Activated CD4-positive, alpha-beta T cell treated with anti-CD3 and anti-CD28 coated beads for 36 hours (primary cell): ENCODE measurements at regions not wholly inside any gene's neighbourhood (a gene's known extent, or its start where the extent isn't known, plus 50 kb on each side); places are given as distances from the start of the nearest gene placed in this dataset.
A peak's percentile ranks its signal among the peaks of the same experiment; 100 is the strongest.
"Not testable (repeated sequence)": the region's sequence is repeated elsewhere in the genome, so short reads cannot be mapped to it uniquely, and the experiment has no call there.

Experiments used
- ATAC-seq: fragments of 200-7000 bp; cut with Tn5 transposase; one replicate; pipeline ENCODE4 v1.10.0; 2021; ENCODE audit warnings: mild to moderate bottlenecking, moderate library complexity
- CTCF ChIA-PET: fragments of 350-600 bp; sonication (Branson Sonifier 250); formaldehyde crosslinking; loops from one replicate; lab custom pipeline; 2021; ENCODE audit warnings: antibody characterized with exemption; lab: Charles Lee
- POLR2A ChIA-PET: fragments of 350-600 bp; sonication (Branson Sonifier 250); formaldehyde crosslinking; loops from one replicate; lab custom pipeline; 2021; ENCODE audit warnings: antibody characterized with exemption, inconsistent platforms; lab: Charles Lee
- DNase-seq: peaks from one replicate; pipeline ENCODE4 v3.0.0-alpha.2; 2020
- H3K27ac Mint-ChIP-seq: one replicate; pipeline ENCODE4 v1.8.0; 2021; ENCODE audit warnings: mixed read lengths
- H3K27me3 Mint-ChIP-seq: one replicate; pipeline ENCODE4 v1.8.0; 2021; ENCODE audit warnings: mixed read lengths
- H3K36me3 Mint-ChIP-seq: one replicate; pipeline ENCODE4 v1.8.0; 2021; ENCODE audit warnings: low read depth, mixed read lengths
- H3K4me1 Mint-ChIP-seq: one replicate; pipeline ENCODE4 v1.8.0; 2021; ENCODE audit warnings: mixed read lengths
- H3K4me3 Mint-ChIP-seq: one replicate; pipeline ENCODE4 v1.8.0; 2021; ENCODE audit warnings: mild to moderate bottlenecking, moderate library complexity, mixed read lengths
- H3K9me3 Mint-ChIP-seq: one replicate; pipeline ENCODE4 v1.8.0; 2021; ENCODE audit warnings: low read depth, mixed read lengths
- intact Hi-C, 2 experiments: fragments of 100-400 bp; cut with DNase I in 1 of 2; cut with micrococcal nuclease in 1 of 2; formaldehyde crosslinking; loops; one replicate each; pipeline versions ENCODE4 v1.14.2 to v1.15.1; 2022 to 2024; cut with DNase I, micrococcal nuclease

GRCh38 chr4:123026015-123026414 lies 103.6 kb upstream of the NUDT6 start:
- ATAC-seq (peak; percentile 55), DNase-seq (peak; percentile 16)
- H3K4me3 Mint-ChIP-seq, intact Hi-C loops, CTCF ChIA-PET, H3K27ac Mint-ChIP-seq, H3K4me1 Mint-ChIP-seq, H3K27me3 Mint-ChIP-seq, POLR2A ChIA-PET, H3K9me3 Mint-ChIP-seq: not testable (repeated sequence)
- H3K36me3 Mint-ChIP-seq: peaks cover 30% of the 10 kb centered on the region

GRCh38 chr4:123031664-123032063 lies 109.3 kb upstream of the NUDT6 start:
- Mint-ChIP-seq H3K4me3 (no peak overlapping the region), H3K9me3 (no peaks in the 10 kb centered on the region), H3K4me1 (no peaks in the 10 kb centered on the region), H3K27me3 (no peaks in the 10 kb centered on the region), H3K36me3 (peaks cover 21% of the 10 kb centered on the region), H3K27ac (no peak overlapping the region)
- POLR2A ChIA-PET: no interaction called here
- intact Hi-C loops: no loop called here
- DNase-seq (no peak), ATAC-seq (no peak)
- CTCF ChIA-PET: no interaction called here

- Mint-ChIP-seq H3K4me3 (no peak overlapping the region), H3K4me1 (no peaks in the 10 kb centered on the region), H3K27me3 (no peaks in the 10 kb centered on the region), H3K36me3 (peaks cover 13% of the 10 kb centered on the region), H3K9me3 (no peaks in the 10 kb centered on the region), H3K27ac (no peak overlapping the region)
- ChIA-PET POLR2A (no interaction called here), CTCF (interaction anchor here (0.8 kb wide), 1 partner anchor 293 kb away, joined by 3 read pairs; no protein-coding TSS in a partner anchor)
- no peak for DNase-seq
- ATAC-seq: no peak
- intact Hi-C loops: no loop called here
Observed at GRCh38 chr4:123034023-123034422, 111.6 kb upstream of the NUDT6 start.

GRCh38 chr4:123035239-123035638 lies 112.8 kb upstream of the NUDT6 start:
- intact Hi-C loops: no loop called here
- POLR2A ChIA-PET: no interaction called here
- H3K27ac Mint-ChIP-seq: no peak overlapping the region

GRCh38 chr4:123037804-123038203 lies 115.4 kb upstream of the NUDT6 start:
- CTCF ChIA-PET: no interaction called here
- intact Hi-C loops: no loop called here
- no peaks in the 10 kb centered on the region for H3K27me3 Mint-ChIP-seq
- H3K9me3 Mint-ChIP-seq: peaks cover 4% of the 10 kb centered on the region
- H3K36me3 Mint-ChIP-seq: peaks cover 25% of the 10 kb centered on the region
- H3K4me1 Mint-ChIP-seq: no peaks in the 10 kb centered on the region
- no peak overlapping the region for H3K27ac Mint-ChIP-seq
- POLR2A ChIA-PET: no interaction called here
- ATAC-seq (peak; percentile 23), DNase-seq (no peak)
- no peak overlapping the region for H3K4me3 Mint-ChIP-seq

More at GRCh38 chr4:123035239-123035638, 112.8 kb upstream of the NUDT6 start:
- DNase-seq (no peak), ATAC-seq (no peak)
- Mint-ChIP-seq H3K4me1 (no peaks in the 10 kb centered on the region), H3K36me3 (peaks cover 14% of the 10 kb centered on the region), H3K4me3 (no peak overlapping the region), H3K27me3 (no peaks in the 10 kb centered on the region), H3K9me3 (no peaks in the 10 kb centered on the region)
- CTCF ChIA-PET: no interaction called here

GRCh38 chr4:123042095-123042494 lies 119.7 kb upstream of the NUDT6 start:
- no peak for DNase-seq
- intact Hi-C loops: no loop called here
- Mint-ChIP-seq H3K27ac (no peak overlapping the region), H3K4me3 (no peak overlapping the region), H3K36me3 (peaks cover 54% of the 10 kb centered on the region), H3K4me1 (no peaks in the 10 kb centered on the region), H3K27me3 (no peaks in the 10 kb centered on the region), H3K9me3 (peaks cover 19% of the 10 kb centered on the region)
- ChIA-PET POLR2A (no interaction called here), CTCF (interaction anchor here (0.9 kb wide), 1 partner anchor 55 kb away, joined by 3 read pairs; no protein-coding TSS in a partner anchor)
- ATAC-seq: no peak

- Mint-ChIP-seq H3K36me3 (peaks cover 62% of the 10 kb centered on the region), H3K4me1 (no peaks in the 10 kb centered on the region), H3K27ac (no peak overlapping the region), H3K27me3 (no peaks in the 10 kb centered on the region), H3K4me3 (no peak overlapping the region), H3K9me3 (peaks cover 26% of the 10 kb centered on the region)
- ChIA-PET CTCF (interaction anchor here (0.9 kb wide), 1 partner anchor 56 kb away, joined by 3 read pairs; no protein-coding TSS in a partner anchor), POLR2A (no interaction called here)
- intact Hi-C loops: no loop called here
- ATAC-seq (no peak), DNase-seq (no peak)
Observed at GRCh38 chr4:123043013-123043412, 120.6 kb upstream of the NUDT6 start.

GRCh38 chr4:123043793-123044425 lies 121.5 kb upstream of the NUDT6 start:
- POLR2A ChIA-PET: no interaction called here
- peaks cover 67% of the 10 kb centered on the region for H3K36me3 Mint-ChIP-seq
- H3K4me1 Mint-ChIP-seq: no peaks in the 10 kb centered on the region

GRCh38 chr4:123046096-123046495 lies 123.7 kb upstream of the NUDT6 start:
- Mint-ChIP-seq H3K27me3 (no peaks in the 10 kb centered on the region), H3K4me3 (no peak overlapping the region), H3K36me3 (peaks cover 70% of the 10 kb centered on the region), H3K9me3 (peaks cover 42% of the 10 kb centered on the region), H3K4me1 (no peaks in the 10 kb centered on the region), H3K27ac (no peak overlapping the region)
- ChIA-PET POLR2A (no interaction called here), CTCF (no interaction called here)
- ATAC-seq (no peak), DNase-seq (no peak)
- intact Hi-C loops: no loop called here

More at GRCh38 chr4:123043793-123044425, 121.5 kb upstream of the NUDT6 start:
- Mint-ChIP-seq H3K4me3 (no peak overlapping the region), H3K27ac (no peak overlapping the region), H3K9me3 (peaks cover 34% of the 10 kb centered on the region), H3K27me3 (no peaks in the 10 kb centered on the region)
- DNase-seq (no peak), ATAC-seq (no peak)
- CTCF ChIA-PET: no interaction called here
- intact Hi-C loops: no loop called here

GRCh38 chr4:123050018-123050417 lies 127.6 kb upstream of the NUDT6 start:
- Mint-ChIP-seq H3K27ac (no peak overlapping the region), H3K4me3 (no peak overlapping the region), H3K4me1 (no peaks in the 10 kb centered on the region), H3K27me3 (no peaks in the 10 kb centered on the region), H3K9me3 (peaks cover 36% of the 10 kb centered on the region), H3K36me3 (peaks cover 74% of the 10 kb centered on the region)
- intact Hi-C loops: no loop called here
- ATAC-seq (no peak), DNase-seq (no peak)
- POLR2A ChIA-PET: no interaction called here
- CTCF ChIA-PET: no interaction called here

- Mint-ChIP-seq H3K9me3 (peaks cover 31% of the 10 kb centered on the region), H3K27ac (no peak overlapping the region), H3K36me3 (peaks cover 63% of the 10 kb centered on the region), H3K4me1 (no peaks in the 10 kb centered on the region), H3K27me3 (no peaks in the 10 kb centered on the region), H3K4me3 (no peak overlapping the region)
- CTCF ChIA-PET: interaction anchor here (1.1 kb wide), 1 partner anchor 27 kb away, joined by 4 read pairs; no protein-coding TSS in a partner anchor
- POLR2A ChIA-PET: no interaction called here
- no peak for ATAC-seq
- intact Hi-C loops: no loop called here
- DNase-seq: no peak
Observed at GRCh38 chr4:123052007-123052406, 129.6 kb upstream of the NUDT6 start.

GRCh38 chr4:123055943-123056342 lies 133.5 kb upstream of the NUDT6 start:
- CTCF ChIA-PET: no interaction called here
- ATAC-seq (no peak), DNase-seq (no peak)
- intact Hi-C loops: no loop called here
- H3K27ac Mint-ChIP-seq: no peak overlapping the region
- POLR2A ChIA-PET: no interaction called here
- H3K9me3 Mint-ChIP-seq: peaks cover 13% of the 10 kb centered on the region
- H3K27me3 Mint-ChIP-seq: no peaks in the 10 kb centered on the region
- H3K4me1 Mint-ChIP-seq: no peaks in the 10 kb centered on the region
- H3K4me3 Mint-ChIP-seq: no peak overlapping the region
- peaks cover 57% of the 10 kb centered on the region for H3K36me3 Mint-ChIP-seq
